GM12891 (cell line): ENCODE measurements at regions not wholly inside any gene's neighbourhood (a gene's known extent, or its start where the extent isn't known, plus 50 kb on each side); places are given as distances from the start of the nearest gene placed in this dataset.
"Not testable (repeated sequence)": the region's sequence is repeated elsewhere in the genome, so short reads cannot be mapped to it uniquely, and the experiment has no call there.

Source experiments
- PAX5 ChIP-seq: IDR thresholded peaks from 2 replicates; pipeline ENCODE4 v1.6.1; 2011; ENCODE audit warnings: low read length, moderate library complexity, mild to moderate bottlenecking; ENCODE audit not compliant: insufficient read depth, severe bottlenecking
- POLR2A ChIP-seq: IDR thresholded peaks from 2 replicates; pipeline ENCODE4 v1.6.1; 2011; ENCODE audit warnings: low read depth, low read length, control low read depth
- POLR2AphosphoS5 ChIP-seq: IDR thresholded peaks from 2 replicates; pipeline ENCODE4 v1.6.1; 2011; ENCODE audit warnings: low read depth, low read length, control low read depth
- POU2F2 ChIP-seq: IDR thresholded peaks from 2 replicates; pipeline ENCODE4 v1.6.1; 2011; ENCODE audit warnings: low read depth, mild to moderate bottlenecking, control low read depth, low read length, moderate library complexity
- SPI1 ChIP-seq: IDR thresholded peaks from 2 replicates; pipeline ENCODE4 v1.6.1; 2011; ENCODE audit warnings: low read depth, low read length, control low read depth
- TAF1 ChIP-seq: IDR thresholded peaks from 2 replicates; pipeline ENCODE4 v1.6.1; 2011; ENCODE audit warnings: low read depth, low read length, control low read depth

- not testable (repeated sequence) for TF ChIP-seq POLR2A, POLR2AphosphoS5, SPI1, TAF1, PAX5, POU2F2
Measured at GRCh38 chr2:175840765-175841164, 161.3 kb downstream of the LNPK start.
